ENCODE measurements at regions not wholly inside any gene's neighbourhood (a gene's known extent, or its start where the extent isn't known, plus 50 kb on each side); places are given as distances from the start of the nearest gene placed in this dataset.

DNA sequence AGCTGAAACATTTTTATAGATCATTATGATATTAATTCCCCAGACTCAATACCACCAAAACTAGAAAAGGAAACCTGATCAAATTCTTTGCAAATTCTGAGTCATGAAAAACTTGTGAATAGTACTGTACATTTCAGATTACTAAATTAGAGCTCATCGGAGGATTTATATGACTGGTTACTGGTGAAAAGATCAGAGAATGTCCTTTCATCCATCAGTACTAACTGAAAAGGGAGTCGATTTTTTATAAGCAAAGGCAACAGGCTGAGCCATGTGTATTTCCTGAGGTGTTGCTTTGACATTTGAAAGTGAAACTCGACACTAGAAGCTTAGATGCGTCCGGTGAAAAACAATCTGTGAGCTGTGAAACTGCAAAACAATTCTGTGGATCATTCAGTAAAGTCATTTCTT, 155.7 kb downstream of the TNFSF18 start:
- H3K9me3 ChIP-seq (ENCODE audit: control insufficient read depth, insufficient read depth, low read length), result no peaks in the 10 kb centered on the region
- no peaks in the 10 kb centered on the region for H3K79me1 ChIP-seq (ENCODE audit: low read depth in 1 of 2, low read length in 2 of 2)
- no peak overlapping the region for H3K27ac ChIP-seq (ENCODE audit: insufficient read depth, low read length)
- WGBS, 2 experiments (ENCODE audit: extremely low coverage in 2 of 2, insufficient read length in 1 of 2), result no CpG with 5 or more reads among the region's 5 CpGs
- dilution Hi-C loops (cut with HindIII; ENCODE audit: low sequenced_read_pairs, unreplicated experiment) (no loop called here), intact Hi-C loops (cut with micrococcal nuclease) (loop anchor here (5.0 kb wide), 1 partner anchor 33 kb away; no protein-coding TSS in a partner anchor), in situ Hi-C loops (cut with MboI; ENCODE audit: low sequenced_read_pairs) (no loop called here)
- peak; percentile 64 for DNase-seq
- peak overlapping the region; percentile 40; the same call in 1 of the 3 replicates for H2BK15ac ChIP-seq (ENCODE audit: low read depth, low read length)
- peak overlapping the region; percentile 8; the same call in 1 of the 2 replicates for H3K9ac ChIP-seq (ENCODE audit: low read depth, low read length)
- no peaks in the 10 kb centered on the region for H3K27me3 ChIP-seq (ENCODE audit: control insufficient read depth, insufficient read depth, low read length)
- H3K4me2 ChIP-seq (ENCODE audit: low read depth, low read length), result peak overlapping the region; percentile 75
- H2BK20ac ChIP-seq (ENCODE audit: low read depth, low read length), result peak overlapping the region; percentile 77
- peak; percentile 52 for ATAC-seq (ENCODE audit: low read depth)
- peak overlapping the region; percentile 93 for H2BK120ac ChIP-seq (ENCODE audit: low read depth, low read length)
- peak overlapping the region; percentile 23 to 78 for H4K8ac ChIP-seq (ENCODE audit: low read depth in 2 of 2, low read length in 2 of 2)
- peak overlapping the region; percentile 55 for H3K23ac ChIP-seq (ENCODE audit: low read depth, low read length)
- H2AK5ac ChIP-seq (ENCODE audit: low read depth, low read length), result 0 out of 2 replicates have a peak overlapping the region, but pooled peaks have one; percentile 1
- peaks cover 6% of the 10 kb centered on the region for H3K4me1 ChIP-seq (ENCODE audit: control insufficient read depth, insufficient read depth, low read length)
- H3K56ac ChIP-seq (ENCODE audit: extremely low read depth, insufficient read depth, low read length), result no peak overlapping the region
- H3K9me1 ChIP-seq (ENCODE audit: insufficient read depth, low read length), result peaks cover 5% of the 10 kb centered on the region; the same call in 1 of the 2 replicates
- peak overlapping the region; percentile 73 for H2BK5ac ChIP-seq (ENCODE audit: low read depth, low read length, poor library complexity, severe bottlenecking)
- H2AFZ ChIP-seq (replicated peaks; ENCODE audit: low read length, poor library complexity), result no peak overlapping the region
- peak overlapping the region; percentile 65; the same call in 1 of the 2 replicates for H3K4ac ChIP-seq (ENCODE audit: low read depth, low read length)
- peak overlapping the region; percentile 78 for H4K91ac ChIP-seq (ENCODE audit: insufficient read depth, low read depth, low read length)
- no TSS peak for BruUV-seq (replicated peaks)
- ChIA-PET CTCF (interaction anchor here (0.9 kb wide), 1 partner anchor 58 kb away, joined by 3 read pairs; no protein-coding TSS in a partner anchor), POLR2A (ENCODE audit: unreplicated experiment) (interaction anchor here (1.3 kb wide), 1 partner anchor 69 kb away, joined by 5 read pairs; no protein-coding TSS in a partner anchor)
- H3K18ac ChIP-seq (ENCODE audit: low read depth, low read length), result peak overlapping the region; percentile 44; the same call in 1 of the 2 replicates
- TF ChIP-seq MXI1 (IDR thresholded peaks at IDR 0.05; ENCODE audit: borderline replicate concordance, low read depth, low read length) (peak; percentile 54; the same call in 1 of the 2 replicates), POLR2A (IDR thresholded peaks at IDR 0.05; ENCODE audit: low read depth, low read length) (no peak)
- no peaks in the 10 kb centered on the region for H3K36me3 ChIP-seq (ENCODE audit: control insufficient read depth, insufficient read depth, low read length)
- H3K14ac ChIP-seq (replicated peaks; ENCODE audit: low read depth, low read length), result peak overlapping the region; percentile 45
- peak overlapping the region; percentile 73; the same call in 1 of the 2 replicates for H4K5ac ChIP-seq (ENCODE audit: low read depth, low read length)
- no peaks in the 10 kb centered on the region for H4K20me1 ChIP-seq (ENCODE audit: insufficient read depth, low read length)
- H3K4me3 ChIP-seq (ENCODE audit: insufficient read depth, low read depth, low read length), result peak overlapping the region; percentile 16; the same call in 1 of the 2 replicates
- no peak overlapping the region for H2AK9ac ChIP-seq (replicated peaks; ENCODE audit: low read depth, low read length, poor library complexity)

All from IMR-90 (cell line).